ENCODE measurements at regions not wholly inside any gene's neighbourhood (a gene's known extent, or its start where the extent isn't known, plus 50 kb on each side); places are given as distances from the start of the nearest gene placed in this dataset.

GRCh38 chr4:23943478-23943877 is 53.6 kb upstream of the PPARGC1A start:
- Histone ChIP-seq H3K79me2 (ENCODE audit: insufficient read depth, low read length) (no peaks in the 10 kb centered on the region), H3K4me2 (ENCODE audit: low read depth, low read length, poor library complexity, severe bottlenecking) (no peak overlapping the region), H3K27ac (ENCODE audit: low read depth, low read length) (no peak overlapping the region), H3K9ac (ENCODE audit: low read length) (no peak overlapping the region), H3K36me3 (ENCODE audit: low read length) (no peaks in the 10 kb centered on the region), H3K9me2 (replicated peaks; ENCODE audit: insufficient read depth, low read length) (no peaks in the 10 kb centered on the region; the same call in 1 of the 2 replicates), H3K4me3 (ENCODE audit: insufficient read depth, low read length, poor library complexity, severe bottlenecking) (no peak overlapping the region), H3K27me3 (ENCODE audit: low read length) (no peaks in the 10 kb centered on the region), H3K9me3 (ENCODE audit: insufficient read depth, low read length) (no peaks in the 10 kb centered on the region), H3F3A (ENCODE audit: insufficient read depth) (no peaks in the 10 kb centered on the region), H2AFZ (ENCODE audit: low read depth, low read length, severe bottlenecking) (no peak overlapping the region), H4K20me1 (ENCODE audit: low read depth, low read length) (no peaks in the 10 kb centered on the region)
- TF ChIP-seq EZH2phosphoT487 (conservative IDR thresholded peaks at IDR 0.05; ENCODE audit: low read length) (no peak), CTCF (IDR thresholded peaks at IDR 0.05; ENCODE audit: insufficient read depth, low read length, poor library complexity, severe bottlenecking) (no peak)

- Histone ChIP-seq H4K20me1 (ENCODE audit: low read depth, low read length) (no peaks in the 10 kb centered on the region), H3F3A (ENCODE audit: insufficient read depth) (no peaks in the 10 kb centered on the region), H3K9ac (ENCODE audit: low read length) (no peak overlapping the region), H3K36me3 (ENCODE audit: low read length) (no peaks in the 10 kb centered on the region), H3K79me2 (ENCODE audit: insufficient read depth, low read length) (no peaks in the 10 kb centered on the region), H3K9me3 (ENCODE audit: insufficient read depth, low read length) (no peaks in the 10 kb centered on the region), H3K27me3 (ENCODE audit: low read length) (no peaks in the 10 kb centered on the region), H3K4me3 (ENCODE audit: insufficient read depth, low read length, poor library complexity, severe bottlenecking) (no peak overlapping the region), H2AFZ (ENCODE audit: low read depth, low read length, severe bottlenecking) (no peak overlapping the region), H3K27ac (ENCODE audit: low read depth, low read length) (no peak overlapping the region), H3K9me2 (replicated peaks; ENCODE audit: insufficient read depth, low read length) (no peaks in the 10 kb centered on the region; the same call in 1 of the 2 replicates), H3K4me2 (ENCODE audit: low read depth, low read length, poor library complexity, severe bottlenecking) (no peak overlapping the region)
- no peak for TF ChIP-seq CTCF (IDR thresholded peaks at IDR 0.05; ENCODE audit: insufficient read depth, low read length, poor library complexity, severe bottlenecking)
- TF ChIP-seq EZH2phosphoT487 (conservative IDR thresholded peaks at IDR 0.05; ENCODE audit: low read length), result no peak
Measured at GRCh38 chr4:23942471-23942870, 52.6 kb upstream of the PPARGC1A start.

All from SU-DHL-6 (cell line).